Neural cell (in vitro differentiated cells): ENCODE measurements at regions not wholly inside any gene's neighbourhood (a gene's known extent, or its start where the extent isn't known, plus 50 kb on each side); places are given as distances from the start of the nearest gene placed in this dataset.

Experiments
- H2AFZ ChIP-seq: fragments of 200-600, 300-800 bp; sonication (generic), shearing (Covaris generic); 2 replicates; pipeline ENCODE4 v1.6.0; 2014; ENCODE audit warnings: low read depth, mild to moderate bottlenecking, antibody characterized with exemption, low read length, moderate library complexity
- H3F3A ChIP-seq: fragments of 200-600 bp; shearing (Covaris generic); 2 replicates; pipeline ENCODE4 v1.6.1; 2016; ENCODE audit warnings: mild to moderate bottlenecking, moderate library complexity, mixed read lengths, antibody characterized with exemption, low read length; ENCODE audit not compliant: insufficient read depth, poor library complexity, severe bottlenecking
- H3K27ac ChIP-seq: fragments of 200-600, 300-800 bp; sonication (generic), shearing (Covaris generic); 2 replicates; pipeline ENCODE4 v1.5.1; 2014; ENCODE audit warnings: mild to moderate bottlenecking, low read length, moderate library complexity
- H3K27me3 ChIP-seq: fragments of 300-800, 200-600 bp; sonication (generic), shearing (Covaris generic); 2 replicates; pipeline ENCODE4 v1.6.0; 2014; ENCODE audit warnings: mild to moderate bottlenecking, low read depth, low read length, moderate library complexity; ENCODE audit not compliant: insufficient read depth
- H3K36me3 ChIP-seq: fragments of 300-800, 200-600 bp; sonication (generic), shearing (Covaris generic); 2 replicates; pipeline ENCODE4 v1.5.1; 2014; ENCODE audit warnings: mild to moderate bottlenecking, antibody characterized with exemption, low read length, moderate library complexity; ENCODE audit not compliant: insufficient read depth
- H3K4me2 ChIP-seq: fragments of 300-800, 200-600 bp; sonication (generic), shearing (Covaris generic); 2 replicates; pipeline ENCODE4 v1.6.0; 2014; ENCODE audit warnings: mild to moderate bottlenecking, low read length
- H3K4me3 ChIP-seq: fragments of 300-800, 200-600 bp; sonication (generic), shearing (Covaris generic); 2 replicates; pipeline ENCODE4 v1.5.1; 2014; ENCODE audit warnings: mild to moderate bottlenecking, low read length, moderate library complexity
- H3K79me2 ChIP-seq: fragments of 200-600 bp; shearing (Covaris generic); replicated peaks from 2 replicates; pipeline ENCODE4 v1.6.0; 2014; ENCODE audit warnings: mild to moderate bottlenecking, low read length, moderate library complexity; ENCODE audit not compliant: insufficient read depth
- H3K9ac ChIP-seq: fragments of 300-800, 200-600 bp; sonication (generic), shearing (Covaris generic); 2 replicates; pipeline ENCODE4 v1.6.1; 2016; ENCODE audit warnings: mild to moderate bottlenecking, low read length, mixed read lengths
- H3K9me2 ChIP-seq: fragments of 200-600 bp; shearing (Covaris generic); 2 replicates; pipeline ENCODE4 v1.6.1; 2016; ENCODE audit warnings: mild to moderate bottlenecking, low read length, mixed read lengths; ENCODE audit not compliant: insufficient read depth
- H3K9me3 ChIP-seq: fragments of 200-600, 300-800 bp; sonication (generic), shearing (Covaris generic); 2 replicates; pipeline ENCODE4 v1.6.1; 2016; ENCODE audit warnings: mild to moderate bottlenecking, mixed run types, low read length, moderate library complexity, mixed read lengths
- H4K20me1 ChIP-seq: fragments of 200-600 bp; shearing (Covaris generic); 2 replicates; pipeline ENCODE4 v1.6.1; 2016; ENCODE audit warnings: mild to moderate bottlenecking, mixed run types; ENCODE audit not compliant: insufficient read depth
- CTCF ChIP-seq: fragments of 450-650 bp; IDR thresholded peaks from 2 replicates; pipeline ENCODE4 v1.5.1; 2014; ENCODE audit warnings: antibody characterized with exemption, mild to moderate bottlenecking, moderate library complexity; ENCODE audit not compliant: poor library complexity, severe bottlenecking
- EP300 ChIP-seq: fragments of 450-650 bp; conservative IDR thresholded peaks from 2 replicates; pipeline ENCODE4 v1.6.1; 2014; ENCODE audit warnings: antibody characterized with exemption, mild to moderate bottlenecking, moderate library complexity; ENCODE audit not compliant: poor library complexity, severe bottlenecking
- EZH2 ChIP-seq: fragments of 200-600, 300-800 bp; shearing (Covaris generic), sonication (generic); IDR thresholded peaks from 2 replicates; pipeline ENCODE4 v1.6.1; 2014; ENCODE audit warnings: antibody characterized with exemption, low read length, borderline replicate concordance, mild to moderate bottlenecking; ENCODE audit not compliant: insufficient read depth, poor library complexity, severe bottlenecking
- MXI1 ChIP-seq: fragments of 450-650 bp; conservative IDR thresholded peaks from 2 replicates; pipeline ENCODE4 v1.6.1; 2014; ENCODE audit warnings: antibody characterized with exemption, mild to moderate bottlenecking; ENCODE audit not compliant: poor library complexity, severe bottlenecking
- POLR2AphosphoS5 ChIP-seq: IDR thresholded peaks from 2 replicates; pipeline ENCODE4 v1.6.1; 2012
- RAD21 ChIP-seq: fragments of 450-650 bp; conservative IDR thresholded peaks from 2 replicates; pipeline ENCODE4 v1.6.1; 2014; ENCODE audit warnings: antibody characterized with exemption, mild to moderate bottlenecking, moderate library complexity
- SMC3 ChIP-seq: fragments of 450-650 bp; conservative IDR thresholded peaks from 2 replicates; pipeline ENCODE4 v1.6.1; 2014; ENCODE audit warnings: antibody characterized with exemption, mild to moderate bottlenecking, moderate library complexity; ENCODE audit not compliant: poor library complexity
- TAF1 ChIP-seq: IDR thresholded peaks from 2 replicates; pipeline ENCODE4 v1.6.1; 2012; ENCODE audit warnings: low read depth
- TF ChIP-seq, protein P1 (sequence below): IDR thresholded peaks from 2 replicates; pipeline ENCODE4 v1.6.1; 2012; ENCODE audit warnings: borderline replicate concordance

- no peaks in the 10 kb centered on the region for H3K36me3 ChIP-seq
Observed at GRCh38 chr5:29963956-29964355, 1229.5 kb upstream of the CDH6 start.

DNA sequence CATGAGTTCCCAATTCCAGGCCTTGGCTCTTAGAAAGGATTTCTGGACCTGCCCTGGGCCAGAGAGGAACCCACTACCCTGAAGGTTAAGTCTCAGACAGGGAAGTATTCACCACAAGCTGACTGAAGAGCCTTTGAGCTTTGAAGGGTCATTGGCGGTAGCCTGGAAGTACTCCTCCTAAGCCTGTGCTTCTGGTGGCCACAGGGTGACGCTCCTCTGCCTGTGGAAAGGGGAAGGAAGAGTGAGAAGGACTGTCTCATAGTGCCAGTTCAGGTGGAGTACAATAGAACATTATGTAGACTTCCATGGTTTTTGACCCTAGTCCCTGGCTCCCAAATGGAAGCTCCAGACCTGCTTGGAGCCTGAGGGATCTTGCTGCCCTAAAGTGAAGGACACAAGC lies 1233.2 kb upstream of the CDH6 start:
- H3K9me3 ChIP-seq, result no peaks in the 10 kb centered on the region

More at GRCh38 chr5:29963956-29964355, 1229.5 kb upstream of the CDH6 start:
- Histone ChIP-seq H3K27ac (no peak overlapping the region), H2AFZ (no peak overlapping the region), H3K79me2 (no peaks in the 10 kb centered on the region), H3F3A (no peaks in the 10 kb centered on the region), H3K9ac (no peak overlapping the region), H4K20me1 (no peaks in the 10 kb centered on the region), H3K4me3 (no peak overlapping the region), H3K9me2 (no peaks in the 10 kb centered on the region), H3K9me3 (no peaks in the 10 kb centered on the region), H3K4me2 (no peak overlapping the region), H3K27me3 (no peaks in the 10 kb centered on the region)
- TF ChIP-seq MXI1 (no peak), CTCF (no peak), SMC3 (no peak), EP300 (no peak), RAD21 (no peak), POLR2AphosphoS5 (no peak), TAF1 (no peak), EZH2 (no peak)
- TF ChIP-seq, protein P1, sequence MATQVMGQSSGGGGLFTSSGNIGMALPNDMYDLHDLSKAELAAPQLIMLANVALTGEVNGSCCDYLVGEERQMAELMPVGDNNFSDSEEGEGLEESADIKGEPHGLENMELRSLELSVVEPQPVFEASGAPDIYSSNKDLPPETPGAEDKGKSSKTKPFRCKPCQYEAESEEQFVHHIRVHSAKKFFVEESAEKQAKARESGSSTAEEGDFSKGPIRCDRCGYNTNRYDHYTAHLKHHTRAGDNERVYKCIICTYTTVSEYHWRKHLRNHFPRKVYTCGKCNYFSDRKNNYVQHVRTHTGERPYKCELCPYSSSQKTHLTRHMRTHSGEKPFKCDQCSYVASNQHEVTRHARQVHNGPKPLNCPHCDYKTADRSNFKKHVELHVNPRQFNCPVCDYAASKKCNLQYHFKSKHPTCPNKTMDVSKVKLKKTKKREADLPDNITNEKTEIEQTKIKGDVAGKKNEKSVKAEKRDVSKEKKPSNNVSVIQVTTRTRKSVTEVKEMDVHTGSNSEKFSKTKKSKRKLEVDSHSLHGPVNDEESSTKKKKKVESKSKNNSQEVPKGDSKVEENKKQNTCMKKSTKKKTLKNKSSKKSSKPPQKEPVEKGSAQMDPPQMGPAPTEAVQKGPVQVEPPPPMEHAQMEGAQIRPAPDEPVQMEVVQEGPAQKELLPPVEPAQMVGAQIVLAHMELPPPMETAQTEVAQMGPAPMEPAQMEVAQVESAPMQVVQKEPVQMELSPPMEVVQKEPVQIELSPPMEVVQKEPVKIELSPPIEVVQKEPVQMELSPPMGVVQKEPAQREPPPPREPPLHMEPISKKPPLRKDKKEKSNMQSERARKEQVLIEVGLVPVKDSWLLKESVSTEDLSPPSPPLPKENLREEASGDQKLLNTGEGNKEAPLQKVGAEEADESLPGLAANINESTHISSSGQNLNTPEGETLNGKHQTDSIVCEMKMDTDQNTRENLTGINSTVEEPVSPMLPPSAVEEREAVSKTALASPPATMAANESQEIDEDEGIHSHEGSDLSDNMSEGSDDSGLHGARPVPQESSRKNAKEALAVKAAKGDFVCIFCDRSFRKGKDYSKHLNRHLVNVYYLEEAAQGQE, result no peak

More for the DNA sequence above, 1233.2 kb upstream of the CDH6 start:
- H2AFZ ChIP-seq, result no peak overlapping the region
- no peaks in the 10 kb centered on the region for H4K20me1 ChIP-seq
- no peak overlapping the region for H3K4me2 ChIP-seq
- no peaks in the 10 kb centered on the region for H3K27me3 ChIP-seq
- H3K9ac ChIP-seq, result no peak overlapping the region
- H3K79me2 ChIP-seq, result no peaks in the 10 kb centered on the region
- TF ChIP-seq RAD21 (no peak), SMC3 (no peak), MXI1 (no peak), EZH2 (no peak), POLR2AphosphoS5 (no peak), EP300 (no peak), CTCF (no peak)
- TF ChIP-seq, protein P1, result no peak
- H3K9me2 ChIP-seq, result no peaks in the 10 kb centered on the region
- no peaks in the 10 kb centered on the region for H3F3A ChIP-seq
- H3K27ac ChIP-seq, result no peak overlapping the region
- no peaks in the 10 kb centered on the region for H3K36me3 ChIP-seq
- no peak overlapping the region for H3K4me3 ChIP-seq
